ENCODE measurements at regions not wholly inside any gene's neighbourhood (a gene's known extent, or its start where the extent isn't known, plus 50 kb on each side); places are given as distances from the start of the nearest gene placed in this dataset.
"Not testable (repeated sequence)": the region's sequence is repeated elsewhere in the genome, so short reads cannot be mapped to it uniquely, and the experiment has no call there.

DNA sequence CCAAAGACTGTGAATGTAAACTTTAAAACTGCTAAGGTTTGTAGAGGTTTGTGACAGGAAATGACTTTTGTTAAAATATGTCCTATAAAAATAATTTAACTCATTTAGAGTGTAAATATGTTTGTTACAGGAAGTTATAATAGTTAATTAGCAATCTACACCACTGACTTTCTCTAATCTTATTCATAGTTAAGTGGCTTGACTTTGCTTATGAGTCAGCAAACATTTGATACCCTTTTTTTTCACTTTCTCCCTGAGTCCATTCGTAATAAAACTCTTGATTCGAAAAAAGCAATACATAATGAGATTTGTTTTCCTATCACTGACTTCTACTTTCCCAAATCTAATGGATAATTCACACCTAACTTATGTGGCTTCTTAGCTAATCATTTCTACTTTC lies 317.7 kb upstream of the SEMA3C start:
- FAIRE-seq (no peak), DNase-seq (ENCODE audit: insufficient read length, low spot score) (no peak)

DNA sequence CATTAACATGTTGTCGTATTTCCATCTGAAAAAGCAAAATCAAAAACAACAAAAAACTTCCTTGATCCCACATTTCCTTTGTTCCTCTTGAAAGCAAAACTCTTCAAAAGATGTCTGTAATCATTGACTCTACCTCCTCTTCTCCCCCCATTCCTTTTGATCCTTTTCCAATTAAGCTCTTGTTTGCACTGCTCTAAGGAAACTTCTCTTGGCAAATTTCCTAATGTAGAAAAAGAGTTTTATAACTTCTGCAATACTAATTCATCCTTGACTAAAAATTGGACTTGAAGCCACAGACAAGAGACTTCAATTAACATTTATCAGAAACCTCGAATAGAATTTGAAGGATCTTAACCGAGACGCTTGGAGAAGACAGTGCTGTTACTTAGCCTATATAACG lies 317.1 kb upstream of the SEMA3C start:
- FAIRE-seq (no peak), DNase-seq (ENCODE audit: insufficient read length, low spot score) (no peak)

DNA sequence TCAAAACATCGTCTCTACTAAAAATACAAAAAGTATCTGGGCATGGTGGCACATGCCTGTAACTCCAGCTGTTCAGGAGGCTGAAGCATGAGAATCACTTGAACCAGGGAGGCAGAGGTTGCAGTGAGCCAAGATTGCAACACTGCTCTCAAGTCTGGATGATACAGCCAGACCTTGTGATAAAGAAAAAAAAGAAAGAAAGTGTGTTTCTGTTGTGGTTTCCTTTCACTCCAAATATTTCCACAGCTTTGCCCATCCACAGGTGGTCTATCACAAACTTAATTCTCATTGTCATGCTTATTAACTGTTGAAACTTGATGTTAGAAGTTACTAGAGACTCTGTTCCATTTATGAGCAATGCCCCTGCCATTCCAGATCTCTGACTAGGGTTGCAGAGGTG lies 316.0 kb upstream of the SEMA3C start:
- DNase-seq (ENCODE audit: insufficient read length, low spot score) (no peak), FAIRE-seq (no peak)

DNA sequence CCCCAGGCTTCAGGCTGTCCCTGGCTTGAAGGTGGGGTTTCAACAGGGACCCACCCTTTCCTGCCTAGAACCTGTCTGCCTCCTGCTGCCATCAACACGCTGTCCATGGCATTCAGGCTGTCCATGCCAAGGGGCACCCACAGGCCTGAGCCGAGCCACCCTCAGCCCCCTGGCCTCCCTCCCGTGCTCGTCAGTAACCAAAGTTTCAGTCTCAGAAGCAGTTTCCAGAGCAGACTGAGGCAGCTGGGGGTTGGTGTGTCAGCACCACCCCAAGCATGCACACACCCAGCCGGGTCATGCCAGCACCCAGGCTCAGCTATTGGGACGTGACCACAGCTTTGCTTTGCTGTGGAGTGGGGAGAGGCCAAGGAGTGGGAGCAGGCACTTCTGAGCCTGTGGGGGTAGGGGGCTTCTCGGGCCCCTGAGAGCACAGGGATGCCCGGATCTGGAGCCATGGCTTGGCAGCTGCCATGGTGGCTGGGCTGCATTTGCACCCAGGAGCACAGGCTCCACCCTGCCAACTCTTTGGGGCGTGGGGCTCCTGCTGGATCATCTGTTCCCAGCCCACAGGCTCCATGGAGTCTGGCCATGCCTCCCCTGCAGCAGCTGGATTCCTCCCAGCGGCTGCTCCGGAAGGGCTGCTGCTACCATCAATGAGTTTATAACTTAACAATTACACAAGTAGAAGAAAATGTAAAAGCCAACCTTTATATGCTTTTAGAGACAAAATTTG lies 314.5 kb upstream of the SEMA3C start:
- FAIRE-seq (no peak), DNase-seq (ENCODE audit: insufficient read length, low spot score) (no peak)

DNA sequence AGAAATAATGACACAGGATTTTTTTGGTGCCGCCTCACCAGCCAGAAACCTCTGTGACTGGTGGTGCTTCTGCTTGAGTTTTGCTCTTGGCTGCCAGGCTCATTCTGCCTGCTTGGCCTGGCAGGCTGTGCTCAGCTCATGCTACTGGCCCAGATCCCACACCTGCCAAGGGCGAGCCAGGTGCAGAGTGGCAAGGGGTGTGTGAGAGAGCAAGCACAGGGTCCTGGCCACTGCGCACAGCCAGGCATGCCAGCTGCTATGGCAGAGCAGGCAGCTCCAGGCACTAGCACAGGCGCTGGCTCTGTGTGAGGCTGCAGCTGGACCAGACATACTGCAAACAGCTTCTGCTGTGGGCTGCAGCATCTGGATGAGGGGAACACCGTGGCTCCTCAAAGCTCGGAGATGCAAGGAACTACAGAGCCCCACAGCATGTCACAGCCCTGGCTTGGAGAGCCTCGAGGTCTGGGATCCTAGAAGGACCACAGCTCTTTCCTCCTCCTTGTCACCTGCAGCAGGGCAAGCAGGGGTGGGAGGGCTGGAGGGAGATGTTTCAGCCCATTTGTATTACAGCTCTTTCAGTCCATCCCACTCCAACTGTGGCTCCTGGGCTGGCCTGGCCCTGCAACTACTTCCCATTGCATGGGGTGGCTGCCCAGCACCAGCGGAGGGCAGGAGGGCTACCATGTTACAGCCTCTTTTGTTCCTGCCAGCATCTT lies 313.4 kb upstream of the SEMA3C start:
- no peak for DNase-seq (ENCODE audit: insufficient read length, low spot score)

DNA sequence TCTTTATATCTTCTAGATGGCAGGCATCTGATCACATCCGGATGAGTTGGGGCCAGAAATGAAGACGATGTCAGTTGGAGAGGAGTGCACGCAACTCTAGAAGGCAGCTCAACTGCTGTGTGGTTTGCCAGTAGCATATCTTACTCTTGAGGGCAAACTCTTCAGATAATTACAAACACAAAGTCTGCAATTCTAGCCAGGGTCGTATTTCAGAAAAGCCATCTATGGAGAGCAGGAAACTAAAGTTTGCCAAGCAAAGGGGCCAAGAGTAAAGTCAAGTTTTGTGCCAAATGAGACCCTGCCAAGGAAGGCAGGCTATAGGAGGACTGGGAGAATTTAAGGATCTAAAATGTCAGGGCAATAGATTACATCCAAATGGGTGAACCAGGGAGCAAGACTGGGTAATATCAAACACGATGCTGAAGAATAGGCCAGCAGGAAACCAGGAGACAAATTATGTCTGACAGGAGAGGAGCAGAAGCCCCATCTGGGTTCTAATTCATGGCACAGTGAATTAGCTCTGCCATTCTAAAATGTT lies 312.5 kb upstream of the SEMA3C start:
- DNase-seq (ENCODE audit: insufficient read length, low spot score): no peak
- FAIRE-seq: no peak

More for the DNA sequence above, 313.4 kb upstream of the SEMA3C start:
- no peak for FAIRE-seq

DNA sequence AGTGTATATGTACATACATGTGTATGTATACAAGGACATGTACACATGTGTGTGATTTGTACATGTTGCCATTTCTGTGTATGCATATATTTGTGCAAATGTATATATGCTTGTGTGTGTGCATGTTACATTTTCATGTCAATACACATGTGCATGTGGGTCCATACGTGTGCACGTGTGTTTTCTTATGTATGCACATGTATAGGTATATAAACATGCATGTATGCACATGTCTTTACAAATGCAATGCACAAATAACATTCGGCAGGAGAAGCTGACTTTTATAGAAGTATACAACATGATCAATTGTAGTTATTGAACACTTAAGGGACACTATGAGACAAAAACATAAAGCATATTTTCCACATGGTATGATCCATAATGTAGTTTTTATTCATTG lies 307.4 kb upstream of the SEMA3C start:
- no peak for DNase-seq (ENCODE audit: insufficient read length, low spot score)
- peak; percentile 77 for FAIRE-seq

DNA sequence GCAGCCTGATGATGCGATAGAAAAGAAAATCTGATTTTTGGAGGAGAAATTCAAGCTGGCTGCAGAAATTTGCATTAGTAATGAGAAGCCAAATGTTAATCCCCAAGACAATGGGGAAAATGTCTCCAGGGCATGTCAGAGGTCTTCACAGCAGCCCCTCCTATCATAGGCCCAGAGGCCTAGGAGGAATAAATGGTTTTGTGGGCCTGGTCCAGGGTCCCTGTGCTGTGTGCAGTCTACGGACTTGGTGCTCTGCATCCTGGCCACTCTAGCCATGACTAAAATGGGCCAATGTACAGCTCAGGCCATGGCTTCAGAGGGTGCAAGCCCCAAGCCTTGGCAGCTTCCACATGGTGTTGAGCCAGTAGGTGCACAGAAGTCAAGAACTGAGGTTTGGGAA lies 303.8 kb upstream of the SEMA3C start:
- not testable (repeated sequence) for FAIRE-seq

DNA sequence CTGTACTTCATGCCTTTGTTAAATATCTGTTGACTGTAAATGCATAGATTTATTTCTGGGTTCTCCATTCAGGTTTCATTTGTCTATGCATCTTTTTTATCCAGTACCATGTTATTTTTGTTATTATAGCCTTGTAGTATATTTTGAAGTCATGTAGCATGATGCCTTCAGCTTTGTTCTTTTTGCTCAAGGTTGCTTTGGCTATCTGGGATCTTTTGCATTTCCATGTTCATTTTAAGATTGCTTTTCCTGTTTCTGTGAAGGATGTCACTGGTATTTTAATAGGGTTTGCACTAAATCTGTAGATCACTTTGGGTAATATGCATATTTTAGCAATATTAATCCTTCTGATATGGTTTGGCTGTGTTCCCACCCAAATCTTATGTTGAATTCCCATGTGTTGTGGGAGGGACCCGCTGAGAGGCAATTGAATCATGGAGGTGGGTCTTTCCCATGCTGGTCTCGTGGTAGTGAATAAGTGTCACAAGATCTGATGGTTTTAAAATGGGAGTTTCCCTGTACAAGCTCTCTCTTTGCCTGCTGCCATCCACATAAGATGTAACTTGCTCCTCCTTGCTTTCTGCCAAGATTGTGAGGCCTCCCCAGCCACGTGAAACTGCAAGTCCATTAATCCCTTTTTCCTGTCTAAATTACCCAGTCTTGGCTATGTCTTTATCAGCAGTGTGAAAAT lies 302.8 kb upstream of the SEMA3C start:
- DNase-seq (ENCODE audit: insufficient read length, low spot score): no peak
- no peak for FAIRE-seq

More for the DNA sequence above, 303.8 kb upstream of the SEMA3C start:
- DNase-seq (ENCODE audit: insufficient read length, low spot score): not testable (repeated sequence)

DNA sequence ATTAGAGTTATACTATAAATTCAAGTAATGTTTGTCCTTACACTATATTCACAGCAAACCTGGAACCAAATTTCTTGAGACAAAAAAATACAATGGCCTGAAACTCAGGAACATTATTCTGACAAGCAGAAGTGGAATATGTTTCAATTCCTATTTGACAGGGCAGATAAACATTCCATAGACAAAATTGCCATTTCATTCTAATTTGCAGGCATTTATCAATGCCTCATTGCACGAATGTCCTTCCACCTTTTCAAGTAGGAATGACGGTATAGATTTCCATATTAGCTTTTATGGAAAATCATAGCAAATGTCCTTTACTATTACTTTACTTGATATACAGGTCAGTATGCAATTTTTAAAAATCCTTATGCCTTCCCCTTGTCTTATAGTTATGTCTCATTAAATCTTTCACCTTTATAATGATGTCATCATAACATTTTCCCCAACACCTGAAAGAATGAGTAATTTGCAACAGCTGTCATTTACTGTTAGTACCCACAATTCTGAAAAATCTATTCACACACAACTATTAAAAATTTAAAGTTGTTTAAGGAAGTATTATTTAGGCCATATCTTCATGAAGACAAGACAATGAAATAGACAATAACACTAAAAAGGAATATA lies 299.7 kb upstream of the SEMA3C start:
- no peak for FAIRE-seq

DNA sequence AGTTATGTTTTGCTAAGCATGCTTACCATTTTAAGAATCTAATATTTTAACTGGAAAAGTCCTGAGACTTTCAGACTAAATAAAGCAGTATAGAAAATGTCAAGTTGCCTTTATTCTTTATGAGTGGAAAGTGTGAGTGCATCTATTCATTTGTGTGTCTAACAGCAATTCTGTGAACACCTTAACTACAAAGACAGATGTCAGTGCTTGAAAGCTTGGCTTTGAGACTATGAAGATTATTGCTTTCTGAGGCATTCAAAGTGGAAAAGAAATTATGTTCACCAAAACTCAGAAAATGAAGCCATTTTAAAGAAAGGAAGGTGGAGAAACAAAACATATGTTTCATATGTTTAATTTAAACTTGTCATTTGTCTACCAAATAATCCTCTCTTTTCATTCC lies 294.5 kb upstream of the SEMA3C start:
- DNase-seq (ENCODE audit: insufficient read length, low spot score) (no peak), FAIRE-seq (no peak)

More for the DNA sequence above, 299.7 kb upstream of the SEMA3C start:
- DNase-seq (ENCODE audit: insufficient read length, low spot score): no peak

DNA sequence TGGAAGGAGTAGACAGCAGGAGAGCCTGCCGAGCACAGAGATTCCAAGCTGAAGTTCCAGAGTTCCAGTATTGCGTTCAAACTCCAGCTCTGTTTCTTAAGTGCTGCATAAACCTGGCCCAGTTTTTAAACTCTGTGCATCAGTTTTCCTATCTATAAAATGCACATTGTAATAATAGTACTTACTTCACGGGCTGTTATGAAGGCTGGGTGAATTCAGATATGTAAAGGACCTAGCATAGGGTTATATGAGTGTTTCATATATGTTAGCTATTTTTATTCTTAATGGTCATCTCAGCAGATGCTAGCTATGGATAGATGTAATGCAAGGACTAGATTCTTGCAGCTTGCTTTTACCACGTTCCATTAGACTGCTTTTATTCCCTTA lies 293.1 kb upstream of the SEMA3C start:
- FAIRE-seq: no peak
- DNase-seq (ENCODE audit: insufficient read length, low spot score): no peak

DNA sequence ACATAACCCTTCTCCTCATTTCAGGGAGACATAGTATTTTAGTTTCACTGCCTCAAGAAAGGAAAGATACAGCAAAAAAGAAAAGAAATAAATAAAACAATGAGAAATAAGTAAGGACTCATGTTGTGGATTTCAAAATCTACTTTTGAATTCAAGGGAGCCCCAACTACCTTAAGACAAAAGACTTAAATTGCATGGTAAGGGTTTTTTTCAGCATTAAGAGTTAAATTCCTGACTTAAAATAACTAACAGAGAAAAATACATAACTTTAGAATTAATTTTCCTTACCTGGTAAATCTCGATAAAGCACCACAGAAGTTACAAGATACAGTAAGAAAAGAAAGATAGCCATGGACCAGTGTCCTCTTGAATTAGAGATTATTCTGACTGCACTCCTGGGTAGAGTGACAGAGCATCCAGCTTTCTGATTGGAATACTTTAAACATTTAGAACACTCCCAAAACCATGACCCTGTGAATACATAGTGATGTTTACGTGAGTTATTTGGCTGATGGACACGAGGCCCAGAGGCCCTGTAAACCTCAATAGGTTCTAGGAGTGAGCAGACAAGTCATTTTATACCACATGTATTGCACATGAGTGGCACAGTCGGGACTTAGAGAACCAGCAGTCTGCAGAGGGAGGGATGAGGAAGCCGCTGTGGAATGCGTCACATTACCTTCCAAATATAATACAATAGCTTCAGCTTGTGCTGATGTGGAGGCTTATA lies 292.5 kb upstream of the SEMA3C start:
- DNase-seq (ENCODE audit: insufficient read length, low spot score): no peak
- FAIRE-seq: no peak

DNA sequence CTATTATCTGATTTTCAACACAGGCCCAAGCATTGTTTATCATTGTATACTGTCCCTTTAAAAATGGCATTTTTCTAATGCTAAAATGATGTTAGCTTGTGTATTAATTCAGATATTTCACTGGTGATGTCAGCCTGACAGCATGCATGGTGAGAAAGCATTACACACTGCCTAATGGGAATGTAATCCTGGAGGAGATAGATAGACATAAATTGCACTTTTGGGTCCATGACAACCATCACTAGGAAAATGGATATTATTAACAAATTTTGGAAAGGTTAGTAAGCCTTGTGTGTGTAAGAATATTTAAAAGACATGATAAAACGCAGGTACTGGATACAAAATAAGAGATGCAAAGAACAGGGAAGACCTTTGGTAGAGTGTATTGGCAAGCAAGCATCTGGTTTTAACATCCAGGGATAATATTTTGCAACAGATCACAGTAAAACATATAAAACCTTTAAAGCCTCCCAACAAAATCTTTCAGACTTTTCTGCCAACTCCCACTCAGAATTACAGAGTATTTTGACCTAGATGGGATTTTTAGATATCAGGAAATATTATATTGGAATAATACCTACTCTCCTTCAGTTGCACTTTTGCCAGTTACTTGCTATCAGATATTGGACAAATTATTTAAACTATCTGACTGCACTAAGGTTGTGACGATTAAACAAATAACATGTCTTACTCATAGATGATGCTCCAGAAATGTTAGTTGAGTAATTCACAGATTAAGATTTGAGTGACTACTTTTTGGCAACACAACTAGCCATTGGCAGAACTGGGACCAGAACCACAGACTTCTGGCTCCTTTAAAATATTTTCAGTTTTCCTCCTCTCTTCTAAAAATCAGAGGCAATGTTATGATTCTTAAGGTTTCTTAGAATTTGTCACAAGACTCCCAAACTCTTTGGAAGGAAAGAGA lies 291.6 kb upstream of the SEMA3C start:
- no peak for FAIRE-seq

DNA sequence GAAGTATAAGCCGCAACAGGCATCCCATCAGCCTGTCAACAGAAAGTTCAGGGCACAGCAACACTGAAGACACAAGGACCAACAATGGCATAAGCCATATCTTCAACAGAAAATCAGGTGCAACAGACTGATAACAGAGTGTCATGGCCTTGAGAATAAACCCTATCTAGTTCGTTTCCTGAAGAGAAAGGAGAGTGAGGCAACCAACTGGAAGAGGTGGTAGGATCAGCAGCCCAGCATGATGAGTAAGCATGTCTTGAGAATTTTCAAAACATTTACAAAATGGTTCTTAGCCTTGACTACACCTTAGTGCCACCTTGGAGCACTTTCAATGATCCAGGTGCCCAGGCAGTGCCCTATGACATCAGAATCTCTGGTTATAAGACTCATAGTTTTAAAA lies 290.2 kb upstream of the SEMA3C start:
- DNase-seq (ENCODE audit: insufficient read length, low spot score) (no peak), FAIRE-seq (no peak)

More for the DNA sequence above, 291.6 kb upstream of the SEMA3C start:
- no peak for DNase-seq (ENCODE audit: insufficient read length, low spot score)

DNA sequence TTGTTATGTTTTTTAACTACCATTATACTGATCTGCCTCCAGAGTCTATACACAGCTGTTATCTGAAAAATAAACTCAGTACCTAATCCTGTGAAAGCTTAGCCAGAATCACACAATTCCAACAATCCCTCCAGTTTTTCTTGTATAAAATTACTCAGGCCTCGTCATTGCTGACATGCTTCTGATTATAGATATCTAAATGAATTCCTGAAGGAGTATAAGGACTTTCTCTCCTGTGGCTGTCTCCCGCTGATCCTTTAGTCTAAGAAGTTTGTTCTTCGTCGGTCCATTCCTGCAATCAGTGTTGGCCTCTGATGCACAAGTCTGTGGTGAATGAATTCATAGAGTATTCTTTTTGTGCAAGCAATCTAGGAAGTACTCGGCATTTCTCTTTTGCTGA lies 288.9 kb upstream of the SEMA3C start:
- DNase-seq (ENCODE audit: insufficient read length, low spot score) (no peak), FAIRE-seq (no peak)

DNA sequence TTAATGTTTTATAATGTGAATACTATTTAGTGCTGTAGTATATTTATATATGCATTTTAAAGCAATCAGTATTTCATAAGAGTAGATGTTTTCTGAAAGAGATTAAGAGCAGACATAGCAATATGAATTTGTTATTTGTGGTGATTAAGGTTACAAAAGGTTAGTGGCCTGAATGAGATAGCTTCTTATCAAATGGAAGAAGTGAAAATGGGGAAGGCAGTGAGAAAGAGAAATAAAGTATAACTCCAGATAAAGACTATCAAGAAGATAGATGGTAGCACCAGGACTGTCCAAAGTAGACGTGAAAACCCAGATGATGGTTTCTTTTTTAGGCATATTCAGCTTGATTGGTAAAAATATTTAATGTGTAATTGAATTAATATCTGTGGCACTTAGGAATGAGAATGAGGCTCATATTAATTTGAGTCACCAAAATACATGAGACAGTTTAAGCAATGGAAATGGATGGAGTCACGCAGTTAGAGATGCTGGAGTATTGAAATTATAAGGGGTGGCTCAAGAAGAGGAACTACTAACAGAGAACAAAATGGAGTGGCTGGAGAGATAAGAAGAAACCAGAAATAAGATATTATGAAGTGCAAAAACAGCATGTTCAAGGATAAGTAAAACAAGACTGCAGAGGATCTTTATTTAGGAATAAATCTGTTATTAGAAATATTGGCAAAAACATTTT lies 288.0 kb upstream of the SEMA3C start:
- DNase-seq (ENCODE audit: insufficient read length, low spot score) (no peak), FAIRE-seq (no peak)

DNA sequence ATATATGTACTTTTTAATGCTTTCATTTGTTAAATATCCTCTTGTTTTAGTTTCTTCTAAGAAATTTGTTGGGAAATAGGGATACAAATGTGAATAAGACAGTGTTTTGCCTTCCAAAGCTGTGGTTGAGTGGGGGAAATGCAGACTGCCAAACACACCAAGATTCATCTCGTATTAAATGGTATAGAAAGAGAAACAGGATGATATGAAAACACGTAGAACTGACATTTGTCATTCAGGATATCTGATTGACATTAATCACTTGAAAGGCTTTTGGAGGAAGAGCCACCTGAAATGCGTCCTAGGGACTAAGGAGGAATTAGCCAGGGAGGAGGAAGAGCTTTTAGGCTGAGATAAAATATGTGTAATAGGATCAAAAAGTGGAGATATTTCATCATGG lies 287.4 kb upstream of the SEMA3C start:
- FAIRE-seq: no peak
- no peak for DNase-seq (ENCODE audit: insufficient read length, low spot score)

DNA sequence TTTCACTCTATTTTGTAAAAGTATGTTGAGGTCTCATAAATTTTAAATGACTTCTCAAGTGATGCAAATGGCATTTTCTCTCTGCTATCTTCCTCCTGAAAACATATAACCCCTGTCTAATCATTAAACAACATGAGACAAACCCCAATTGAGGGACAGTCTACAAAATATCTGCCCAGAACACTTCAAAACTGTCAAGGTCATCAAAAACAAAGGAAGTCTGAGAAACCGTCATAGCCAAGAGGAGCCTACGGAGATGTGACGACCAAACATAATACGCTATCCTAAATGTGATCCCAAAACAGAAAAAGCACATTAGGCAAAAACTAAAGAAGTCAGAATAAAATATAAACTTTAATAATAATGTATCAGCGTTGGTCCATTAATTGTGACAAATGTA lies 282.3 kb upstream of the SEMA3C start:
- FAIRE-seq: no peak
- DNase-seq (ENCODE audit: insufficient read length, low spot score): no peak
